ENCODE measurements at regions not wholly inside any gene's neighbourhood (a gene's known extent, or its start where the extent isn't known, plus 50 kb on each side); places are given as distances from the start of the nearest gene placed in this dataset.

DNA sequence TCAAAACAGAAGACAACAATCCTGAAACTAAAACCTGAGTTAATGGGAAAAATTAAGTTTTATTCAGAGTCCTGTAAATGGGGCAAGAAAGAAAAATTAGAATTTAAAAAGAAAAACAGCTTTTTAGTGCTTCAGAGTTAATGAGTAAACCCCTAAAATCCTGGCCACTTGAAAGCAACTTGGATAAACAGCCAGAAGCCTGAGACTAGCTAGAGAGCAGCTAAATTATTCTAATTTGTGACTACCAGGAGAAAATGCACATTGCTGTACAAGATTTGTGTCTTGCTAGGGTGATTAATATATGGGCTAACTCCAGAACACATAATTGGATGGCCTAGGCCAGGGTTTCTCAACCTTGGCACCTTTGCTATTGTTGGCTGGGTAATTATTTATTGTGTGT is 62.4 kb upstream of the ARG1 start:
- DNase-seq = no peak

DNA sequence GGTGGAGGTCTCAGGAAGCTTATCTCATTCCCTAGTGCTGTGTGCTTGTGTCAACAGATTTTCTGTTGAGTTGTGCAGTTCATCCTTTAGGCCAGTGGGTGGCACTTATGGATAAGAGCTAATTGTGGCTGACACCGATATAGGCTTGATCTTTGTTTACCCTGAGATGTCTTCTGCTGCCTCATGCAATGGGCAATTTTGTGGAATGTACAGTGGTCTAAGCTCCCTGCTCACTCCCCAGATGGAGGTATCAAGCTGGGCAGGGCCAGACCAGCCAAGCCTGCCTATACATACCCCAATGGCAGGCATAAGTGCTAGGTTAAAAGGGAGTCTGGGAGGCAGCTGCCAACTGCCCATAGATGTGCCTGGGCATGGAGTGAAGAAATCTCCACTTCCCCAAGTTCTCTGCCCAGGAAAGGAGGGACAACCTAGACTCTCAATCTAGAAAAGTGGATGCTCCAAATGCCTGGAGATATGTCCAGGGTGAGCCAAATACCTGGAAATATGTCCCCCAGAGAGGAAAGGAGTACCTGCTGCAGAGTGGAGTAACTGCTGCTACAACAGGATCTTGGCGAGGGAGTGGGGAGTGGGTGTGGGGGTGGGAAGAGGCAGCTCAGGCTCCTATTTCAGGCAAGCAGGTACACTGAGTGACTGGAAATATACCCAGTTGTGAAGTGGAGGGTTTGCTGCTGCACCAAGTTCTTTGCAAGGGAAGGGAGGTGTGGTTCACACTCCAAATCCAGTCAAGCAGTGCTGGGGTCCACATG is 53.2 kb upstream of the ARG1 start:
- DNase-seq = no peak
